Progenitor cell of endocrine pancreas (in vitro differentiated cells): ENCODE measurements at regions not wholly inside any gene's neighbourhood (a gene's known extent, or its start where the extent isn't known, plus 50 kb on each side); places are given as distances from the start of the nearest gene placed in this dataset.

ENCODE experiments used
- DNase-seq: peaks from one replicate; pipeline ENCODE4 v3.0.0; 2021; ENCODE audit warnings: low spot score; ENCODE audit not compliant: unreplicated experiment
- H3K27ac Mint-ChIP-seq: 2 replicates; pipeline ENCODE4 v1.8.0; 2021; ENCODE audit warnings: mild to moderate bottlenecking, moderate library complexity, mixed read lengths
- H3K27me3 Mint-ChIP-seq: 2 replicates; pipeline ENCODE4 v1.8.0; 2021; ENCODE audit warnings: mixed read lengths
- H3K36me3 Mint-ChIP-seq: 2 replicates; pipeline ENCODE4 v1.8.0; 2022; ENCODE audit warnings: mixed read lengths; ENCODE audit not compliant: insufficient read depth
- H3K4me1 Mint-ChIP-seq: 2 replicates; pipeline ENCODE4 v1.8.0; 2021; ENCODE audit warnings: low read depth, mixed read lengths
- H3K4me3 Mint-ChIP-seq: 2 replicates; pipeline ENCODE4 v1.8.0; 2021; ENCODE audit warnings: low read depth, mild to moderate bottlenecking, moderate library complexity, mixed read lengths
- H3K9me3 Mint-ChIP-seq: 2 replicates; pipeline ENCODE4 v1.8.0; 2021; ENCODE audit warnings: low read depth, mixed read lengths
- CTCF ChIP-seq: fragments of 200-600 bp; sonication (generic); IDR thresholded peaks from one replicate; pipeline ENCODE4 v1.5.0; 2021; ENCODE audit warnings: antibody characterized with exemption, mild to moderate bottlenecking; ENCODE audit not compliant: unreplicated experiment

- DNase-seq = no peak
- TF ChIP-seq CTCF = no peak
- Mint-ChIP-seq H3K4me1 (no peaks in the 10 kb centered on the region), H3K27ac (no peak overlapping the region), H3K9me3 (no peaks in the 10 kb centered on the region), H3K27me3 (no peaks in the 10 kb centered on the region), H3K4me3 (no peak overlapping the region), H3K36me3 (no peaks in the 10 kb centered on the region)
Measured at GRCh38 chr10:108180878-108181277, 1016.4 kb upstream of the SORCS1 start.

- Mint-ChIP-seq H3K4me1 (no peaks in the 10 kb centered on the region), H3K27me3 (no peaks in the 10 kb centered on the region), H3K27ac (no peak overlapping the region), H3K36me3 (no peaks in the 10 kb centered on the region), H3K9me3 (no peaks in the 10 kb centered on the region), H3K4me3 (no peak overlapping the region)
- no peak for DNase-seq
- TF ChIP-seq CTCF = no peak
Measured at GRCh38 chr10:108169846-108170245, 1005.3 kb upstream of the SORCS1 start.

GRCh38 chr10:108167766-108168165, 1003.3 kb upstream of the SORCS1 start:
- DNase-seq = no peak

GRCh38 chr10:108166401-108166800, 1001.9 kb upstream of the SORCS1 start:
- no peaks in the 10 kb centered on the region for H3K27me3 Mint-ChIP-seq
- no peaks in the 10 kb centered on the region for H3K4me1 Mint-ChIP-seq
- H3K27ac Mint-ChIP-seq = no peak overlapping the region
- H3K9me3 Mint-ChIP-seq = no peaks in the 10 kb centered on the region
- TF ChIP-seq CTCF = no peak
- no peak for DNase-seq
- H3K36me3 Mint-ChIP-seq = no peaks in the 10 kb centered on the region
- no peak overlapping the region for H3K4me3 Mint-ChIP-seq

More at GRCh38 chr10:108167766-108168165, 1003.3 kb upstream of the SORCS1 start:
- H3K27me3 Mint-ChIP-seq = no peaks in the 10 kb centered on the region
- no peaks in the 10 kb centered on the region for H3K36me3 Mint-ChIP-seq
- H3K4me1 Mint-ChIP-seq = no peaks in the 10 kb centered on the region
- TF ChIP-seq CTCF = no peak
- H3K4me3 Mint-ChIP-seq = no peak overlapping the region
- H3K9me3 Mint-ChIP-seq = no peaks in the 10 kb centered on the region
- H3K27ac Mint-ChIP-seq = no peak overlapping the region

GRCh38 chr10:108147346-108147745, 982.8 kb upstream of the SORCS1 start:
- Mint-ChIP-seq H3K27ac (no peak overlapping the region), H3K4me1 (no peaks in the 10 kb centered on the region), H3K27me3 (no peaks in the 10 kb centered on the region), H3K4me3 (no peak overlapping the region), H3K36me3 (no peaks in the 10 kb centered on the region), H3K9me3 (peaks cover 21% of the 10 kb centered on the region)
- no peak for TF ChIP-seq CTCF
- no peak for DNase-seq
